ENCODE measurements at regions not wholly inside any gene's neighbourhood (a gene's known extent, or its start where the extent isn't known, plus 50 kb on each side); places are given as distances from the start of the nearest gene placed in this dataset.

DNA sequence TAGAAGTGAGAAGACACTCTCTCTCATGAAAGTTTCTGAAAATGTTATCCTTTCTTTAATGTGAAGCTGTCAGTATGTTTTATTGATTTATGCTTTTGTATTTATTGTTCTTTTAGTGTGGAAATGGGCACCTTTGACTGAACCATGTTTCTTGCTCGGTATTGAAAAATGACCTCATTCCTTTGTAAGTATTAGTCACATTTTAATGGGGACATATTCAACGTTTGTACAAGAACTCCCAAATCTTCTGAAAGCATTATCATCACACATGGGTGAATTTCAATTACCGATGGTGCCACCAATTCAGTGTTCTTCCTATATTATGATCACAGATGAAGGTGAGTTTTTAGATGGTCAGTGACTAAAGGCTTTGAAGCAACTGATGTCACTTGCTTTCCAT lies 371.8 kb upstream of the GCFC2 start:
- TF ChIP-seq EZH2phosphoT487 (IDR thresholded peaks at IDR 0.05; ENCODE audit: insufficient read depth, low read depth) (no peak), EZH2 (IDR thresholded peaks at IDR 0.05; ENCODE audit: insufficient read depth, poor library complexity, severe bottlenecking) (no peak)

Data from GM23248 (cell line).